CD14-positive monocyte (primary cell): ENCODE measurements at regions not wholly inside any gene's neighbourhood (a gene's known extent, or its start where the extent isn't known, plus 50 kb on each side); places are given as distances from the start of the nearest gene placed in this dataset.

Source experiments
- DNase-seq, 3 donors: peaks; one replicate each; pipeline ENCODE4 v3.0.0-alpha.2; 2011 to 2022
- H2AFZ ChIP-seq: 2 replicates; pipeline ENCODE4 v1.6.0; 2012; ENCODE audit warnings: mild to moderate bottlenecking, low read depth, low read length, inconsistent platforms; ENCODE audit not compliant: insufficient read depth, poor library complexity, severe bottlenecking
- H3K27ac ChIP-seq, 2 donors: 1 replicate in 1 of 2; 2 replicates in 1 of 2; pipeline ENCODE4 v1.5.1; 2012 to 2013; ENCODE audit warnings: low read length in 2 of 2, control low read depth in 1 of 2, inconsistent platforms in 1 of 2, low read depth in 1 of 2, mild to moderate bottlenecking in 1 of 2
- H3K27me3 ChIP-seq, 2 donors: one replicate each; pipeline versions ENCODE4 v1.6.0 to v1.6.1; 2011 to 2013; ENCODE audit warnings: low read length in 2 of 2; ENCODE audit not compliant: control insufficient read depth in 2 of 2, insufficient read depth in 2 of 2
- H3K36me3 ChIP-seq, 2 donors: replicated peaks in 1 of 2; 1 replicate in 1 of 2; 2 replicates in 1 of 2; pipeline versions ENCODE4 v1.5.1 to v1.6.1; 2012 to 2013; ENCODE audit warnings: low read length in 2 of 2, control low read depth in 1 of 2, inconsistent platforms in 1 of 2, mild to moderate bottlenecking in 1 of 2; ENCODE audit not compliant: insufficient read depth in 2 of 2, control insufficient read depth in 1 of 2
- H3K4me1 ChIP-seq, 2 donors: 1 replicate in 1 of 2; 2 replicates in 1 of 2; pipeline versions ENCODE4 v1.5.1 to v1.6.1; 2012 to 2013; ENCODE audit warnings: low read length in 2 of 2, control low read depth in 1 of 2, inconsistent platforms in 1 of 2, mild to moderate bottlenecking in 1 of 2, moderate library complexity in 1 of 2; ENCODE audit not compliant: insufficient read depth in 2 of 2, control insufficient read depth in 1 of 2
- H3K4me2 ChIP-seq: replicated peaks from 2 replicates; pipeline ENCODE3; 2012; ENCODE audit warnings: low read length, moderate library complexity, mild to moderate bottlenecking; ENCODE audit not compliant: poor library complexity, severe bottlenecking; ENCODE audit errors: extremely low read depth
- H3K4me3 ChIP-seq, 3 experiments: fragments of 200-600 bp in 1 of 3; sonication (generic) in 1 of 3; replicated peaks in 1 of 3; 1 replicate in 2 of 3; 2 replicates in 1 of 3; pipeline ENCODE4 v1.5.1; 2011 to 2013; ENCODE audit warnings: low read length in 3 of 3, mild to moderate bottlenecking in 3 of 3, control low read depth in 2 of 3, low read depth in 2 of 3, inconsistent platforms in 1 of 3, moderate library complexity in 1 of 3
- H3K79me2 ChIP-seq: 2 replicates; pipeline ENCODE4 v1.6.0; 2012; ENCODE audit warnings: mild to moderate bottlenecking, control low read depth, inconsistent platforms, low read length, moderate library complexity; ENCODE audit not compliant: insufficient read depth
- H3K9ac ChIP-seq: 2 replicates; pipeline ENCODE4 v1.6.0; 2017; ENCODE audit warnings: low read length, mild to moderate bottlenecking; ENCODE audit not compliant: insufficient read depth, poor library complexity, severe bottlenecking
- H3K9me3 ChIP-seq, 2 donors: replicated peaks in 1 of 2; 1 replicate in 1 of 2; 2 replicates in 1 of 2; pipeline versions ENCODE4 v1.5.1 to v1.6.1; 2012 to 2013; ENCODE audit warnings: low read length in 2 of 2, control low read depth in 1 of 2; ENCODE audit not compliant: control insufficient read depth in 1 of 2, insufficient read depth in 1 of 2
- H4K20me1 ChIP-seq: 2 replicates; pipeline ENCODE4 v1.6.0; 2012; ENCODE audit warnings: mild to moderate bottlenecking, low read length, control low read depth, moderate library complexity; ENCODE audit not compliant: insufficient read depth
- H3K27ac Mint-ChIP-seq, 7 donors: one replicate each; pipeline ENCODE4 v1.8.0; 2020; ENCODE audit warnings: mild to moderate bottlenecking in 7 of 7, mixed read lengths in 7 of 7, moderate library complexity in 6 of 7, inconsistent platforms in 2 of 7
- H3K27me3 Mint-ChIP-seq, 3 donors: one replicate each; pipeline ENCODE4 v1.8.0; 2021 to 2022; ENCODE audit warnings: low read depth in 3 of 3, mild to moderate bottlenecking in 3 of 3, mixed read lengths in 3 of 3, moderate library complexity in 3 of 3, inconsistent platforms in 1 of 3
- H3K36me3 Mint-ChIP-seq, 2 donors: one replicate each; pipeline ENCODE4 v1.8.0; 2020; ENCODE audit warnings: mixed read lengths in 2 of 2, inconsistent platforms in 1 of 2, mild to moderate bottlenecking in 1 of 2
- H3K4me1 Mint-ChIP-seq: one replicate; pipeline ENCODE4 v1.8.0; 2020; ENCODE audit warnings: mild to moderate bottlenecking, mixed read lengths
- H3K4me3 Mint-ChIP-seq, 2 donors: one replicate each; pipeline ENCODE4 v1.8.0; 2020; ENCODE audit warnings: mild to moderate bottlenecking in 2 of 2, mixed read lengths in 2 of 2, moderate library complexity in 1 of 2
- H3K9me3 Mint-ChIP-seq, 7 donors: one replicate each; pipeline ENCODE4 v1.8.0; 2020 to 2022; ENCODE audit warnings: mixed read lengths in 7 of 7, mild to moderate bottlenecking in 6 of 7, moderate library complexity in 6 of 7, inconsistent platforms in 2 of 7
- WGBS: methylation state at CpG from one replicate; pipeline ENCODE4 v1.1.5; 2013; ENCODE audit warnings: missing lambda C conversion rate; ENCODE audit not compliant: insufficient coverage; 5-methylcytosine and 5-hydroxymethylcytosine counted together
- intact Hi-C, 2 donors: fragments of 100-400 bp; cut with micrococcal nuclease; formaldehyde crosslinking; loops; one replicate each; pipeline versions ENCODE4 v1.15.0 to v1.15.1; 2023
- TF ChIP-seq, protein P1 (sequence below): fragments of 200-600 bp; IDR thresholded peaks from one replicate; pipeline ENCODE4 v1.8.0; 2022; ENCODE audit warnings: antibody characterized with exemption, mild to moderate bottlenecking

DNA sequence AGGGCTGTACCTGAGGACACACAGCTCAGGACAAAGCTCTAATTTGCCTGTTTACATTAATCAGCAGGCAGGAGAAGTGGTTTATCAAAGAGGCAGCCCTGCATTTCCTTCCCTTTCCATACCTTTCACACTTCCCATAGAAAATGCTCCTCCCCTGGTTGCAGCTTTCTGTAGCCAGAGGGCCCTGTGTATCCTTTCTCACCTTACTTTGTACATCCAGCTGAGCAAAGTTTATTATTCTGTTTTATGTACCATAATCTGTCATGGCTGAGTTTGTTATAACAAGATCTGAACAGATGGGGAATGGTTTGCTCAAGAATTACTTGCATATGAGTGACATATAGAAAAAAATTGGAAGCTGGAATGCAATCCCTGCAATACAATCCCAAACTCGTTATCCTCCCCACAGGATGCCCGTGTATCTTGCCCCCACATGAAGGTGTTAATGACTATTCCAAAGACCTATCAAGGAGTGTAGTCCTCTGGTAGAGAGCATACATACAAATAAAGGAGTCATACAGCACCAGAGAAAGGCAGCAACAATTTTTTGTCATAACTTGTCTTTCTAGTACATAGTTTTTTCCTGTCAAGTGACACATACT, 1025.8 kb upstream of the KLHL29 start:
- no peaks in the 10 kb centered on the region for H3K27me3 ChIP-seq
- no peak overlapping the region for H3K27ac ChIP-seq
- TF ChIP-seq, protein P1, sequence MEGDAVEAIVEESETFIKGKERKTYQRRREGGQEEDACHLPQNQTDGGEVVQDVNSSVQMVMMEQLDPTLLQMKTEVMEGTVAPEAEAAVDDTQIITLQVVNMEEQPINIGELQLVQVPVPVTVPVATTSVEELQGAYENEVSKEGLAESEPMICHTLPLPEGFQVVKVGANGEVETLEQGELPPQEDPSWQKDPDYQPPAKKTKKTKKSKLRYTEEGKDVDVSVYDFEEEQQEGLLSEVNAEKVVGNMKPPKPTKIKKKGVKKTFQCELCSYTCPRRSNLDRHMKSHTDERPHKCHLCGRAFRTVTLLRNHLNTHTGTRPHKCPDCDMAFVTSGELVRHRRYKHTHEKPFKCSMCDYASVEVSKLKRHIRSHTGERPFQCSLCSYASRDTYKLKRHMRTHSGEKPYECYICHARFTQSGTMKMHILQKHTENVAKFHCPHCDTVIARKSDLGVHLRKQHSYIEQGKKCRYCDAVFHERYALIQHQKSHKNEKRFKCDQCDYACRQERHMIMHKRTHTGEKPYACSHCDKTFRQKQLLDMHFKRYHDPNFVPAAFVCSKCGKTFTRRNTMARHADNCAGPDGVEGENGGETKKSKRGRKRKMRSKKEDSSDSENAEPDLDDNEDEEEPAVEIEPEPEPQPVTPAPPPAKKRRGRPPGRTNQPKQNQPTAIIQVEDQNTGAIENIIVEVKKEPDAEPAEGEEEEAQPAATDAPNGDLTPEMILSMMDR = no peak
- no peaks in the 10 kb centered on the region for H3K9me3 ChIP-seq
- intact Hi-C loops = loop anchor here in 1 of 2 donors (10.0 kb wide), 1 partner anchor 1314 kb away; the partner anchor contains the start of gene APOB
- H3K27ac Mint-ChIP-seq = no peak overlapping the region
- no peaks in the 10 kb centered on the region for H3K36me3 ChIP-seq
- no peaks in the 10 kb centered on the region for H4K20me1 ChIP-seq
- no peaks in the 10 kb centered on the region for H3K79me2 ChIP-seq
- H3K27me3 Mint-ChIP-seq = peaks cover 0 to 2% (median 2%) of the 10 kb centered on the region in 3 donors
- no peak overlapping the region for H3K9ac ChIP-seq
- peaks cover 0 to 6% (median 0%) of the 10 kb centered on the region in 7 donors for H3K9me3 Mint-ChIP-seq
- H3K4me2 ChIP-seq = no peak overlapping the region
- H3K36me3 Mint-ChIP-seq = no peaks in the 10 kb centered on the region
- no CpG with 5 or more reads among the region's 2 CpGs for WGBS
- H3K4me3 ChIP-seq = no peak overlapping the region
- H2AFZ ChIP-seq = no peak overlapping the region
- no peaks in the 10 kb centered on the region for H3K4me1 ChIP-seq
- DNase-seq = no peak
- no peaks in the 10 kb centered on the region for H3K4me1 Mint-ChIP-seq
- H3K4me3 Mint-ChIP-seq = no peak overlapping the region

DNA sequence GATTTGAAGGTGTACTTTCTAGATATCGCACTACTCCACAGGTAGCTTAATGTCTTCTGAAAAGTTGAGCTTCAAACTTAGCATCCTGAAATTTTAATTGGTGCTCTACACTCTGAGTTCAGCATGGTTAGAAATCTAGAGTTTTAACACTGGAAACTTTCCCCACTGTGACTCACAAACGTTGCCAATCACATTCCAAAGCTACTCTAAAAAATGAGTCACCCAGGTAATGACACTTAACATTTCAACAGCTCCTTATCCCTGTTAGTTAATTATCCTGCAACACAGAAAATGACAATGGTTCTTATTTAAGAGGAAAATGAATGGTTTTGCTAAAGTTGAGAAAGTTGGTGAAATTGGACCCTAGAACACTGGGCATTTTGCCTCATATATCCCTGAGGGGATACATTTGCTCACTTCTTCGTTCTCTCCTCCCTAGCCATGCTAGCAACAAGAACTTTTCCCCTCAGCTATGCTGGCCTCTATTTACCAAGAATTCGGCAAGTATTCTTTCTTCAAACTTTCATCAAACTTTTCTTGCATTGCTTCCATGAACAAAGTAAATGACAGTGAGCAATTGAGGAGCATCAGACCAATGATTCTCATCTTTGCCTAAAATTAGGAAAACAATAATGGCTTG, 1024.1 kb upstream of the KLHL29 start:
- Histone ChIP-seq H3K4me2 (no peak overlapping the region), H3K27me3 (no peaks in the 10 kb centered on the region), H3K27ac (no peak overlapping the region), H3K36me3 (no peaks in the 10 kb centered on the region), H3K9ac (no peak overlapping the region), H4K20me1 (no peaks in the 10 kb centered on the region), H3K79me2 (no peaks in the 10 kb centered on the region), H2AFZ (no peak overlapping the region), H3K4me3 (no peak overlapping the region), H3K4me1 (no peaks in the 10 kb centered on the region), H3K9me3 (no peaks in the 10 kb centered on the region)
- H3K27me3 Mint-ChIP-seq = peaks cover 0 to 4% (median 0%) of the 10 kb centered on the region in 3 donors
- intact Hi-C loops = no loop called here
- TF ChIP-seq, protein P1 = no peak
- no peak overlapping the region for H3K4me3 Mint-ChIP-seq
- DNase-seq = no peak
- WGBS = 65% methylated on average over 3 of the region's 4 CpGs
- peaks cover 0 to 6% (median 0%) of the 10 kb centered on the region in 7 donors for H3K9me3 Mint-ChIP-seq
- no peaks in the 10 kb centered on the region for H3K36me3 Mint-ChIP-seq
- H3K4me1 Mint-ChIP-seq = no peaks in the 10 kb centered on the region
- H3K27ac Mint-ChIP-seq = no peak overlapping the region
